Stomach (tissue), 4 donors: ENCODE measurements at regions not wholly inside any gene's neighbourhood (a gene's known extent, or its start where the extent isn't known, plus 50 kb on each side); places are given as distances from the start of the nearest gene placed in this dataset.
"Not testable (repeated sequence)": the region's sequence is repeated elsewhere in the genome, so short reads cannot be mapped to it uniquely, and the experiment has no call there.

ENCODE experiments used
- EP300 ChIP-seq: sonication (generic); formaldehyde crosslinking; IDR thresholded peaks from one replicate; pipeline ENCODE4 v1.6.1; 2017; ENCODE audit warnings: antibody characterized with exemption
- POLR2A ChIP-seq, 4 donors: fragments of 450-650 bp; IDR thresholded peaks; one replicate each; pipeline ENCODE4 v1.6.1; 2016; ENCODE audit warnings: antibody characterized with exemption in 4 of 4, control low read depth in 2 of 4, mild to moderate bottlenecking in 1 of 4, moderate library complexity in 1 of 4
- POLR2AphosphoS5 ChIP-seq, 3 donors: sonication (generic); formaldehyde crosslinking; IDR thresholded peaks; one replicate each; pipeline ENCODE4 v1.6.1; 2016; ENCODE audit warnings: antibody characterized with exemption in 3 of 3
- TF ChIP-seq, protein P1 (sequence below), 7 experiments: fragments of 450-650 bp in 4 of 7; fragments of 200-600 bp in 3 of 7; sonication (generic) in 3 of 7; IDR thresholded peaks; one replicate each; pipeline ENCODE4 v1.5.1; 2016 to 2019; ENCODE audit warnings: antibody characterized with exemption in 7 of 7, control low read depth in 2 of 7, mild to moderate bottlenecking in 1 of 7

DNA sequence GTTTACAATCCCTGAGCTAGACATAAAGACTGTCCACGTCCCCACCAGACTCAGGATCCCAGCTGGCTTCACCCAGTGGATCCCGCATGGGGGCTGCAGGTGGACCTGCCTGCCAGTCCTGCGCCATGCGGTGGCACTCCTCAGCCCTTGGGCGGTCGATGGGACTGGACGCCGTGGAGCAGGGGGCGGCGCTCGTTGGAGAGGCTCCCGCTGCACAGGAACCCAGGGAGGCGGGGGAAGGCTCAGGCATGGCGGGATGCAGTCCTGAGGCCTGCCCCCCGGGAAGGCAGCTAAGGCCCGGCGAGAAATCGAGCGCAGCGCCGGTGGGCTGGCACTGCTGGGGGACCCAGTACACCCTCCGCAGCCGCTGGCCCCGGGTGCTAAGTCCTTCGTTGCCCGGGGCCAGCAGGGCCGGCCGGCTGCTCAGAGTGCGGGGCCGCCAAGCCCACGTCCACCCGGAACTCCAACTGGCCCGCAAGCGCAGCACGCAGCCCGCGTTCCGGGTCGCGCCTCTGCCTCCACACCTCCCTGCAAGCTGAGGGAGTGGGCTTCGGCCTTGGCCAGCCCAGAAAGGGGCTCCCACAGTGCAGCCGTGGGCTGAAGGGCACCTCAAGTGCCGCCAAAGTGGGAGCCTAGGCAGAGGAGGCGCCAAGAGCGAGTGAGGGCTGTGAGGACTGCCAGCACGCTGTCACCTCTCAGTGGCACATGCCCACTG, 553.1 kb downstream of the CDH9 start:
- TF ChIP-seq, protein P1, sequence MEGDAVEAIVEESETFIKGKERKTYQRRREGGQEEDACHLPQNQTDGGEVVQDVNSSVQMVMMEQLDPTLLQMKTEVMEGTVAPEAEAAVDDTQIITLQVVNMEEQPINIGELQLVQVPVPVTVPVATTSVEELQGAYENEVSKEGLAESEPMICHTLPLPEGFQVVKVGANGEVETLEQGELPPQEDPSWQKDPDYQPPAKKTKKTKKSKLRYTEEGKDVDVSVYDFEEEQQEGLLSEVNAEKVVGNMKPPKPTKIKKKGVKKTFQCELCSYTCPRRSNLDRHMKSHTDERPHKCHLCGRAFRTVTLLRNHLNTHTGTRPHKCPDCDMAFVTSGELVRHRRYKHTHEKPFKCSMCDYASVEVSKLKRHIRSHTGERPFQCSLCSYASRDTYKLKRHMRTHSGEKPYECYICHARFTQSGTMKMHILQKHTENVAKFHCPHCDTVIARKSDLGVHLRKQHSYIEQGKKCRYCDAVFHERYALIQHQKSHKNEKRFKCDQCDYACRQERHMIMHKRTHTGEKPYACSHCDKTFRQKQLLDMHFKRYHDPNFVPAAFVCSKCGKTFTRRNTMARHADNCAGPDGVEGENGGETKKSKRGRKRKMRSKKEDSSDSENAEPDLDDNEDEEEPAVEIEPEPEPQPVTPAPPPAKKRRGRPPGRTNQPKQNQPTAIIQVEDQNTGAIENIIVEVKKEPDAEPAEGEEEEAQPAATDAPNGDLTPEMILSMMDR (IDR thresholded peaks at IDR 0.05) = not testable (repeated sequence)
- not testable (repeated sequence) for TF ChIP-seq POLR2A (IDR thresholded peaks at IDR 0.05); EP300; POLR2AphosphoS5 (IDR thresholded peaks at IDR 0.05)
